CD4-positive, CD25-positive, alpha-beta regulatory T cell (primary cell): ENCODE measurements at regions not wholly inside any gene's neighbourhood (a gene's known extent, or its start where the extent isn't known, plus 50 kb on each side); places are given as distances from the start of the nearest gene placed in this dataset.
"Not testable (repeated sequence)": the region's sequence is repeated elsewhere in the genome, so short reads cannot be mapped to it uniquely, and the experiment has no call there.

ENCODE experiments used
- ATAC-seq, 2 donors: fragments of 150-1000 bp; cut with Tn5 transposase; one replicate each; pipeline ENCODE4 v1.10.0; 2021; ENCODE audit warnings: low read depth in 2 of 2, moderate number of reproducible peaks in 2 of 2, moderate library complexity in 1 of 2
- DNase-seq, 3 donors: peaks; one replicate each; pipeline versions ENCODE4 v3.0.0 to v3.0.0-alpha.2; 2012 to 2022; ENCODE audit warnings: mixed read lengths in 1 of 3
- H3K27ac ChIP-seq: one replicate; pipeline ENCODE4 v1.7.0; 2013; ENCODE audit warnings: mild to moderate bottlenecking, low read length; ENCODE audit not compliant: insufficient read depth, poor library complexity, severe bottlenecking
- H3K27me3 ChIP-seq: one replicate; pipeline ENCODE4 v1.7.0; 2013; ENCODE audit warnings: low read length; ENCODE audit not compliant: control insufficient read depth, insufficient read depth
- H3K36me3 ChIP-seq: one replicate; pipeline ENCODE4 v1.7.0; 2013; ENCODE audit warnings: mild to moderate bottlenecking, low read length, moderate library complexity; ENCODE audit not compliant: control insufficient read depth, insufficient read depth
- H3K4me1 ChIP-seq: 2 replicates; pipeline ENCODE4 v1.7.0; 2013; ENCODE audit warnings: mild to moderate bottlenecking, low read length; ENCODE audit not compliant: insufficient read depth, control insufficient read depth, poor library complexity, severe bottlenecking
- H3K4me3 ChIP-seq: one replicate; pipeline ENCODE4 v1.7.0; 2013; ENCODE audit warnings: low read depth, mild to moderate bottlenecking, low read length, moderate library complexity
- H3K9me3 ChIP-seq, 2 experiments: 1 replicate in 1 of 2; 2 replicates in 1 of 2; pipeline ENCODE4 v1.7.0; 2013; ENCODE audit warnings: low read length in 2 of 2, mild to moderate bottlenecking in 1 of 2, moderate library complexity in 1 of 2; ENCODE audit not compliant: control insufficient read depth in 2 of 2
- H3K27ac Mint-ChIP-seq, 3 donors: one replicate each; pipeline ENCODE4 v1.8.0; 2020 to 2022; ENCODE audit warnings: mild to moderate bottlenecking in 3 of 3, mixed read lengths in 3 of 3, moderate library complexity in 2 of 3
- H3K27me3 Mint-ChIP-seq: one replicate; pipeline ENCODE4 v1.8.0; 2022; ENCODE audit warnings: mild to moderate bottlenecking, mixed read lengths
- H3K36me3 Mint-ChIP-seq: one replicate; pipeline ENCODE4 v1.8.0; 2020; ENCODE audit warnings: mixed read lengths
- H3K4me1 Mint-ChIP-seq, 4 donors: one replicate each; pipeline ENCODE4 v1.8.0; 2020 to 2022; ENCODE audit warnings: mixed read lengths in 4 of 4, mild to moderate bottlenecking in 1 of 4
- H3K4me3 Mint-ChIP-seq, 4 donors: one replicate each; pipeline ENCODE4 v1.8.0; 2020 to 2022; ENCODE audit warnings: mild to moderate bottlenecking in 4 of 4, mixed read lengths in 4 of 4, moderate library complexity in 3 of 4
- H3K9me3 Mint-ChIP-seq, 7 donors: one replicate each; pipeline ENCODE4 v1.8.0; 2020 to 2022; ENCODE audit warnings: mixed read lengths in 7 of 7, mild to moderate bottlenecking in 3 of 7, moderate library complexity in 2 of 7

DNA sequence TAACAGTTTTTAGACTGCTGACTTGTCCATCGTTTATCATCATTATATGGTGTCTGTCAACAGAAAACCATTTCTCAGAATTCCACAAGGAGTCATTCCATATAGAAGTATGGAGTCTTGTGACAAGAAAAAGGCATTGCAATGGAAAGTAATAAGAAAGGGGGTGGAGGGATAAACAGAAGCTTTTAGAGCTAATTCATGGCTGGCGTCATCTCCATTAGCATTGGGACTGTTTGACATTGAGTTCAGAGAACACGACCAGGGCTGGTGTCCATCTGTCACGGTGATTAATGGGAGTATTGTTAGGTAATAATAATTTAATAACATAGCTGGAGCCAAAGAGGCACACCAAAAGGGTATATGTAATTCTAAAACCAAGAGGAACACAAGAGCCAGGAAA is 101.9 kb upstream of the SFRP2 start:
- ATAC-seq = no peak
- no peaks in the 10 kb centered on the region for H3K9me3 ChIP-seq
- no peaks in the 10 kb centered on the region for H3K36me3 ChIP-seq
- Mint-ChIP-seq H3K27ac (no peak overlapping the region), H3K4me1 (no peaks in the 10 kb centered on the region), H3K27me3 (peaks cover 9% of the 10 kb centered on the region), H3K36me3 (no peaks in the 10 kb centered on the region), H3K4me3 (no peak overlapping the region), H3K9me3 (peaks cover 0 to 1% (median 0%) of the 10 kb centered on the region in 7 donors)
- no peak for DNase-seq
- H3K4me3 ChIP-seq = no peak overlapping the region
- no peaks in the 10 kb centered on the region for H3K27me3 ChIP-seq
- H3K27ac ChIP-seq = no peak overlapping the region
- H3K4me1 ChIP-seq = no peaks in the 10 kb centered on the region

DNA sequence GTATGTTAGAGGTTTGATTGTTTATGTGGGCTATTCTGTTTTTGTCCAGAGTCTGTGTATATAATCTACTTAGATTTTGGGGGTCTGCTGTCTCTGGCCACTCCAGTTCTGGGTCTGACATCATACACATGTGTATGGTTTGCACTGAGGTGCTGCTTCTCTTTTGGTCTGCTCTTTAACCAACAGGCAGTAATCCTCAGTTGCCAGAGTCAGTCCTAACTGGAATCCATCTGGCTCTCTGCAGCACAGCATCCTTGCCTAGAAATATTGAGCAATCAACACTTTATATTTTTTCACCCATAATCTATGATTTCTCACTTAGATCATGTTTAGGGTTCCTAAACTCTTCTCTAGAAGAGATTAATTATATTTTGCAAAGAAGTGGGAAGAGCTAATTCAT is 98.3 kb upstream of the SFRP2 start:
- no peak overlapping the region for H3K27ac ChIP-seq
- DNase-seq (no peak), ATAC-seq (no peak)
- no peaks in the 10 kb centered on the region for H3K9me3 ChIP-seq
- Mint-ChIP-seq H3K4me3 (no peak overlapping the region), H3K36me3 (no peaks in the 10 kb centered on the region), H3K9me3 (peaks cover 0 to 5% (median under 1%) of the 10 kb centered on the region in 7 donors), H3K27me3 (peaks cover 4% of the 10 kb centered on the region), H3K4me1 (no peaks in the 10 kb centered on the region), H3K27ac (no peak overlapping the region)
- H3K4me1 ChIP-seq = no peaks in the 10 kb centered on the region
- H3K36me3 ChIP-seq = no peaks in the 10 kb centered on the region
- no peaks in the 10 kb centered on the region for H3K27me3 ChIP-seq
- H3K4me3 ChIP-seq = no peak overlapping the region

- peaks cover 4% of the 10 kb centered on the region for H3K27me3 Mint-ChIP-seq
- no peak overlapping the region for H3K27ac Mint-ChIP-seq
- ATAC-seq (no peak), DNase-seq (no peak)
- no peak overlapping the region for H3K4me3 Mint-ChIP-seq
- Histone ChIP-seq H3K4me3 (no peak overlapping the region), H3K36me3 (no peaks in the 10 kb centered on the region), H3K9me3 (peaks cover 0 to 15% of the 10 kb centered on the region in 2 experiments), H3K4me1 (no peaks in the 10 kb centered on the region), H3K27ac (no peak overlapping the region), H3K27me3 (no peaks in the 10 kb centered on the region)
- H3K36me3 Mint-ChIP-seq = peaks cover 5% of the 10 kb centered on the region
- peaks cover 0 to 18% (median 7%) of the 10 kb centered on the region in 7 donors for H3K9me3 Mint-ChIP-seq
- no peaks in the 10 kb centered on the region for H3K4me1 Mint-ChIP-seq
These were observed 95.4 kb upstream of the SFRP2 start for GRCh38 chr4:153884325-153884724.

GRCh38 chr4:153880983-153881382 is 92.1 kb upstream of the SFRP2 start:
- Mint-ChIP-seq H3K4me1 (no peaks in the 10 kb centered on the region), H3K27ac (no peak overlapping the region), H3K36me3 (peaks cover 5% of the 10 kb centered on the region), H3K9me3 (peaks cover 0 to 20% (median 7%) of the 10 kb centered on the region in 7 donors), H3K4me3 (no peak overlapping the region), H3K27me3 (peaks cover 1% of the 10 kb centered on the region)
- H3K4me1 ChIP-seq = no peaks in the 10 kb centered on the region
- peaks cover 0 to 15% of the 10 kb centered on the region in 2 experiments for H3K9me3 ChIP-seq
- no peak overlapping the region for H3K27ac ChIP-seq
- no peak for DNase-seq
- no peak for ATAC-seq
- H3K36me3 ChIP-seq = no peaks in the 10 kb centered on the region
- H3K4me3 ChIP-seq = no peak overlapping the region
- no peaks in the 10 kb centered on the region for H3K27me3 ChIP-seq

GRCh38 chr4:153877898-153878297 is 89.0 kb upstream of the SFRP2 start:
- Histone ChIP-seq H3K36me3 (no peaks in the 10 kb centered on the region), H3K4me1 (no peaks in the 10 kb centered on the region), H3K27me3 (no peaks in the 10 kb centered on the region), H3K9me3 (peaks cover 0 to 15% of the 10 kb centered on the region in 2 experiments), H3K4me3 (no peak overlapping the region), H3K27ac (no peak overlapping the region)
- no peak overlapping the region for H3K27ac Mint-ChIP-seq
- ATAC-seq (no peak), DNase-seq (no peak)
- peaks cover 10% of the 10 kb centered on the region for H3K27me3 Mint-ChIP-seq
- H3K4me1 Mint-ChIP-seq = no peaks in the 10 kb centered on the region
- H3K4me3 Mint-ChIP-seq = no peak overlapping the region
- peaks cover 0 to 20% (median 7%) of the 10 kb centered on the region in 7 donors for H3K9me3 Mint-ChIP-seq
- H3K36me3 Mint-ChIP-seq = peaks cover 5% of the 10 kb centered on the region

DNA sequence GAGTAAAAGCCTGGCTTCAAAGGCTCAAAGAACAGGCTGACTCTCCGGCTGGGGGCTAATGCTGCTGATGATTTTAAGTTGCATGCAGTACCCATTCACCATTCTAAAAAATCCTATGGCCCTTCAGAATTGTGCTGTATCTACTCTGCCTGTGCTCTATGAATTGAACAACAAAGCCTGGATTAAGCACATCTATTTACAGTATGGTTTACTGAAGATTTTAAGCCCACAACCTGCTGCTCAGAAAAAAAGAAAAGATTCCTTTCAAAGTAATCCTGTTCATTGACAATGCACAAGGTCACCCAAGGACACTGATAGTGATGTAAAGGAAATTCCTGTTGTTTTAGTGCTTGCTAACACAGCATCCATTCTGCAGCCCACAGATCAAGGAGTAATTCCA is 84.9 kb upstream of the SFRP2 start:
- peaks cover under 1 to 8% (median 2%) of the 10 kb centered on the region in 7 donors for H3K9me3 Mint-ChIP-seq

GRCh38 chr4:153866766-153867165 is 77.9 kb upstream of the SFRP2 start:
- H3K4me3 Mint-ChIP-seq, H3K27ac Mint-ChIP-seq, H3K27ac ChIP-seq, H3K36me3 Mint-ChIP-seq, DNase-seq, H3K4me3 ChIP-seq, H3K4me1 Mint-ChIP-seq, ATAC-seq, H3K27me3 ChIP-seq, H3K36me3 ChIP-seq, H3K4me1 ChIP-seq, H3K27me3 Mint-ChIP-seq: not testable (repeated sequence)
- H3K9me3 ChIP-seq = peaks cover 11 to 42% of the 10 kb centered on the region in 2 experiments
- H3K9me3 Mint-ChIP-seq = peaks cover 9 to 54% (median 15%) of the 10 kb centered on the region in 7 donors

More for the DNA sequence above, 84.9 kb upstream of the SFRP2 start:
- peaks cover 10% of the 10 kb centered on the region for H3K27me3 Mint-ChIP-seq
- no peaks in the 10 kb centered on the region for H3K36me3 Mint-ChIP-seq
- no peaks in the 10 kb centered on the region for H3K9me3 ChIP-seq
- H3K4me3 ChIP-seq = no peak overlapping the region
- H3K4me3 Mint-ChIP-seq = no peak overlapping the region
- H3K27ac ChIP-seq = no peak overlapping the region
- ATAC-seq = no peak
- no peaks in the 10 kb centered on the region for H3K27me3 ChIP-seq
- DNase-seq = no peak
- H3K27ac Mint-ChIP-seq = peak overlapping the region in 1 of 3 donors; percentile 48
- H3K4me1 ChIP-seq = no peaks in the 10 kb centered on the region
- no peaks in the 10 kb centered on the region for H3K36me3 ChIP-seq
- no peaks in the 10 kb centered on the region for H3K4me1 Mint-ChIP-seq

GRCh38 chr4:153852501-153852900 is 63.6 kb upstream of the SFRP2 start:
- Mint-ChIP-seq H3K9me3 (peaks cover 0 to 30% (median 4%) of the 10 kb centered on the region in 7 donors), H3K36me3 (no peaks in the 10 kb centered on the region), H3K27me3 (peaks cover 5% of the 10 kb centered on the region), H3K27ac (no peak overlapping the region), H3K4me3 (no peak overlapping the region), H3K4me1 (no peaks in the 10 kb centered on the region)
- Histone ChIP-seq H3K36me3 (no peaks in the 10 kb centered on the region), H3K27me3 (no peaks in the 10 kb centered on the region), H3K4me3 (no peak overlapping the region), H3K27ac (no peak overlapping the region), H3K4me1 (no peaks in the 10 kb centered on the region), H3K9me3 (no peaks in the 10 kb centered on the region)
- DNase-seq (no peak), ATAC-seq (no peak)
